ENCODE measurements at regions not wholly inside any gene's neighbourhood (a gene's known extent, or its start where the extent isn't known, plus 50 kb on each side); places are given as distances from the start of the nearest gene placed in this dataset.

GRCh38 chr11:104655066-104655465 is 243.2 kb downstream of the CASP12 start:
- no peak for DNase-seq (ENCODE audit: low spot score)

GRCh38 chr11:104654181-104654813 is 244.0 kb downstream of the CASP12 start:
- DNase-seq (ENCODE audit: low spot score): no peak

- no peak for DNase-seq (ENCODE audit: low spot score)
These were observed 244.9 kb downstream of the CASP12 start for GRCh38 chr11:104653407-104653806.

GRCh38 chr11:104652996-104653395 is 245.3 kb downstream of the CASP12 start:
- no peak for DNase-seq (ENCODE audit: low spot score)

DNA sequence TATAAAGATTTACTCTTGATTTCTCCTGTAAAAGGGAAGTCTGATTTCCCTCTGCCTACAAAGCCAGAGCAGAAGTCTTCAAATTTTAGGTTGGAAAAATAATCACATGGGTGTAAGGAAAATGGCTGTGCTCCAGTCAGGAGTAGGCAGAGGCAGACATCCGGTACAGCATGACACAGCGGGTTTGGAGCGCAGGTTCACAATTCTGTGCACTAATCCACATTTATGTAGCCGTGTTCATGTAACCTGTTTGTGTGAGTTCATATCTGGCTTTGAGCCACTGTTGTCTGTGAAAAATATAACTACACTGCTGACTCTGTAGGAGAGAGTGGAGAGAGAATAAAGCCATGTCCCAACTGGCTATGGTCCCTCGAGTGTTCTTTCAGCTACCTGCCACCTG is 248.0 kb downstream of the CASP12 start:
- no peak for DNase-seq (ENCODE audit: low spot score)

DNA sequence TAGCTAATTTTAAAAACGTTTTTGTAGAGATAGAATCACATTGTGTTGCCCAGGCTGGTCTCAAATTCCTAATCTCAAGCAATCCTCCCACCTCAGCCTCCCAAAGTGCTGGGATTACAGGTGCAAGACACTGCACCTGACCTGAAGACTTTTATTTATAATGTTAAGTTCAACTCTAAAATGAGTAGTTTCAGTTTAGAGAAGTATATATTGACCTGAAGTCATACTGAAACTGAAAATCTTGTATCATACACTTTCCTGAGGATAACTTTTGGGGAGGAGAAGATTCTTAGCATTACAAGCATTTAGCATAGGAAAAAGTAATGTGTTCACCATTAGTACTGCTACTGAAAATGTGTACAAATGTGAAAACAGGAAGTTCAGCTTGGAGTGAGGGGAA is 249.3 kb downstream of the CASP12 start:
- DNase-seq (ENCODE audit: low spot score): no peak

DNA sequence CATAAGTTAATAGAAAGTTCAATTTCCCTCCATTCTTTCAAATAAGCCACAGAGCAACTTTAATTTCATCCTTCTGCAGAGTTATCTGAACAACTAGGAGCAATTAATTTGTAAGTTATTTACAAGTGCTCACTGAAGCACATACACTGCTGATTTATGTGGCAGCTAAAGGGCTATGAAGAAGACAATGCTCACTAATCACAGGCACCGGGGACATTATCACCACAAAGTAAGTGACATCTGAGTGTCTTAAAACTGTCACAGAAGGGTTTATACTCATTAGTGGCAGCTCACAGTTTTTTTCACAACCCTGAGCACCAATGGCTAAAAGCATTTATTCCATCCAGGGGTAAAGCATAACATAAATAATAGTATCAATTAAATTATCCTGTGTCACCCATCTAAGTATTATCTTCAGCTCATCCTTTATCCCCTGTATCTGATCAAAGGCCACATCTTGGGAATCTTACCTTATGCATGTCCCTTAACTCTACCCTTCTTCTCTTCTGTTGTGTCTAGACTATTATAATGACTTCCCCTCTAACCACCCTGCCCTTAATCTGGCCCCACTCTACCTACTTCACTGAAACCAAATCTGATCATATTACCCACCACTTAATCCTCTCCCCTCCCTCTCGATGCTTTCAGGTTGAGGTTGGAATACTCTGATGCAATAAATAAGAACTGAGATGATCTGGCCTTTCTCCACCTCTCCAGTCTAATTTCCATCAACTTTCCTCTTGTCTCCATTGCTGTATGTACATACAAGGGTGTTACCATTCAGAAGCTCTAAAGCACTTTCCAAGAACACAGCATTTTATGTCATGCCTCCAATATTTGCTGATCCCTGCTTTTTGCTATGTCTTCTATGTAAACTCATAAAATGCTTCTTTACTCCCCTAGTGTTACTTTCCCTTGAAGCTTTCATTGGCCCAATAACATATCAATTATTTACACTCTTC is 252.7 kb downstream of the CASP12 start:
- no peak for DNase-seq (ENCODE audit: low spot score)

DNA sequence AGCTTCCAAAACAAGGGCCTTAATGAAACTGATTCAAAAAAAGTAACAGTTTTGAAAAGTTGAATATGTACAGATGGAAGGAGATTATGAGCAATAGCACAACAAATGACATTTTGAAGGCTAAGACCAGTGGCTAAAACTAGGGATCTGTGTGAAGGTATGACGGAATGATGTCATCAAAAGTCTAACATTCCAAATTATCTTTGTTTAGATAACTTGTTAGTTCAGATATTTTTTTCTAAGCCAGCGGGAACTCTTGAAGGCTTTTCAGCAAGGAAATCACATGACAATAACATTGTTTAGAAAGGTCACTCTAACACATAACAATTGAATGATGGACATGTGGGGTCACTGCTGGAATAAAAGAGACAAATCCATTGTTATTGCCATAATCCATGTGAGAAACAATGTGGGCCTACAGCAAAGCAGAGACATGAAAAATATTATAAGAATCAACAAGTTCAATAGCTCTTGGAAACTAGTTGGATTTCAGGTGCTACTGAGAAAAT is 260.5 kb downstream of the CASP12 start:
- DNase-seq (ENCODE audit: low spot score): no peak

DNA sequence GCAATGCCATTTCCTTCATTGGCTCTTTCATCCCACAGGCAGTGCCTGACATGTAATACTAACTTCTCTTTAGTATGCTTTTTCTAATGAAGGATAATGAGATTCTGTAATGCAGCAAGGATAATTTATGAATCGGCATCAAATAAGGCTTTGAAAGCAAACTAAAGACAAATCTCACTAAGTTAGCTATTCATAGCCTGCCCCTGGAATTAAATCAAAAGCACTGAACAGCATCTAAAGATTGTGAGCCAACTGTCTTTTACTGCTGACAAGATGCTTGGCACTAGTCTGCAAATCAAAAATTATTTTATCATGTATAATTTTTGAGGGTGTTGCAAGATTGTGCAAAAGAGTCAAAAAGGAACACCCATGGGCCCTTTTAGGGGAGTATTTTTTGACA is 265.0 kb downstream of the CASP12 start:
- DNase-seq (ENCODE audit: low spot score): no peak

DNA sequence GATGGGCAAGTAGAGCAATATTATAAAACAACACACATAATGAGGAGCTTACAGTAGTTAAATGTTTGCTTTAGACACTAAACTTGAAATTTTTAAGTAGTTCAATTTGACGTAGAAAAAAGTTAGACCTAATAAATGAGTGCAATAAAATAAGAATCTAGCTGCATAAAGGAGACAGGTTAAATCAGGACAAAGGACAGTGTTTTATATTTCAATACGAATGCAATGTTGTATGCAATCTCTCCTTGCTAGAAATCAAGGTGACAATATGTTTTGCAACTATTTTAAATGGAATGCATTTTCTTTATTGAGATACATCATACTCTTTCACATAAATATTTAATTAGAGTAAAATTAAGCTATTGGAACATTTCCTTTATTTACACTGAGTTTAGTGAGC is 267.9 kb downstream of the CASP12 start:
- no peak for DNase-seq (ENCODE audit: low spot score)

- DNase-seq (ENCODE audit: low spot score): no peak
These were observed 273.0 kb downstream of the CASP12 start for GRCh38 chr11:104625246-104625645.

GRCh38 chr11:104624021-104624420 is 274.2 kb downstream of the CASP12 start:
- DNase-seq (ENCODE audit: low spot score): no peak

- DNase-seq (ENCODE audit: low spot score): no peak
These were observed 274.7 kb downstream of the CASP12 start for GRCh38 chr11:104623518-104623917.

GRCh38 chr11:104620991-104621390 is 277.3 kb downstream of the CASP12 start:
- no peak for DNase-seq (ENCODE audit: low spot score)

- DNase-seq (ENCODE audit: low spot score): no peak
These were observed 278.5 kb downstream of the CASP12 start for GRCh38 chr11:104619751-104620150.

DNA sequence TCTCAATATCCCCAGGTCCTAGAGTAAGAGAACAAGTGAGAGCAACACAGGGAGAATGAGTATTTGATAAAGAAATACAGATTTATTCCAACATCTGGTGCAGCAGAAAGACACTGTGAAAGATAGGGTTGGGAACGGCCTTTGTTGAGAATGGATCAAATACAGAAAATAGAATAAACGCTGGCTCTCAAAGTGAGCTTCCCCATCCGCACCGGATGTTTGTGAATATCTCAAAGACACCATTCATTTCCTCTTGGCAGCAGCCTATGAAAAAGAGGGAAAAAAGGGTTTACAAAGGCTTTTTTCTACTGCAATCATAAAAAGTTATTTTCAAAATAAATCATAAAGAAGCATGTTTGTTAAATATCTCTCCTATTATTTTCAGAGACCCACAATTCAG is 279.3 kb downstream of the CASP12 start:
- DNase-seq (ENCODE audit: low spot score): no peak

DNA sequence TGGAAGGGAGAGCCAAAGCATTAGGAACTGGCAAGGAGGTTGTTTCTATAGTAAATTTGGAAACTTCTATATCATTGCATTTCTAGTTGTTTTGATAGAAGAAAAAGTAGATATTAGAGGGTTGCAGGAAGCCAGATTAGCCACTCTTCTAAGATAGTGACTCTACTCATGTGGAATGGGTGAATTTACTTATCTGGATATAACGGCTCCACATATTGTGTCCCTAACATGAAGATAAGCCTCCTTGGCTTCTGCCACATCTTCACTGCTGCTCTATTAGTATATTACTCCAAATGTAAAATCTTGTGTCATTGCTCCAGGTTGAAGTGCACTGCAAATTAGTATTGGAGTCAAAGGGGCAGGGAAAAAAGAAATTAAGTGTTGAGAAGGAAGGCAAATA is 283.3 kb downstream of the CASP12 start:
- no peak for DNase-seq (ENCODE audit: low spot score)

- DNase-seq (ENCODE audit: low spot score): no peak
These were observed 284.1 kb downstream of the CASP12 start for GRCh38 chr11:104614117-104614680.

- DNase-seq (ENCODE audit: low spot score): no peak
These were observed 287.6 kb downstream of the CASP12 start for GRCh38 chr11:104610635-104611034.

- peak; percentile 73 for DNase-seq (ENCODE audit: low spot score)
These were observed 288.8 kb downstream of the CASP12 start for GRCh38 chr11:104609311-104610085.

DNA sequence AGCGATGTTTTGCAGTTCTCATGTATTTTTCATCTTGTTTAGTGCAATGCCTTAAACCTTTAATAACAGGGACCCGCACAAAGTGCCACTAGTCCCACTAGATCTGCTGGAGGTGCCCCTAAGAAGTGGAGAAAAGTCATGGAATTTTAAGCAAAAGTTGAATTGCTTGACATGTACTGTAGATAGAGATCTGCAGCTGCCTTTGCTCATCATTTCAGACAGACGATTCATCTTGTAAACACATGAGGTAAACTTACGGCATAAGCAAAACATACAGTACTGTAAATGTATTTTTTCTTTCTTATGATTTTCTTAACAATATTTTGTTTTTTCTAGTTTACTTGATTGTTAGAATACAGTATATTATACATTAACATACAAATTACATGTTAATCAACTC is 295.6 kb downstream of the CASP12 start:
- DNase-seq (ENCODE audit: low spot score): no peak
